HG02678 (cell line): ENCODE measurements at regions not wholly inside any gene's neighbourhood (a gene's known extent, or its start where the extent isn't known, plus 50 kb on each side); places are given as distances from the start of the nearest gene placed in this dataset.
"Not testable (repeated sequence)": the region's sequence is repeated elsewhere in the genome, so short reads cannot be mapped to it uniquely, and the experiment has no call there.

Experiments
- ATAC-seq: cut with Tn5 transposase; IDR thresholded peaks from one replicate; pipeline ENCODE4 v1.9.1; 2021; ENCODE audit warnings: mild to moderate bottlenecking, moderate library complexity; ENCODE audit not compliant: unreplicated experiment

DNA sequence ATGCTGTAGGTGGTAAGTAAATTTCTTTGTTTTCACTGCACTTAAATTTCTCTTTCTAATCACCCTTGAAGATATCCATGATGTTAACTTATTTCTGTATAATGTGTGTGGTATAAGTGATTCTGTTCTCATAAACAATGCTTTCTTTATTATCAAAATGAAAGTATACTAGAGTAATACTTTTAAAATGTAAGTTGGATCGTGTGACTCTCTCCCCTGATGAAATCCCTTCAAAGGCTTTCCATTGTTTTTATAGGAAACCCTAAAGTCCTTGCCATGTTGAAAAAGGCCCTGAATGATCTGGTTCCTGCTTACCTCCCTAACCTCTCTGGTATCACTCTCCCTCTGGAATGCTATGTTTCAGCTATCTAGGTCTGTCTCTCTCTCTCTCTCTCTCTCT, 191.1 kb upstream of the LHX8 start:
- no peak for ATAC-seq

DNA sequence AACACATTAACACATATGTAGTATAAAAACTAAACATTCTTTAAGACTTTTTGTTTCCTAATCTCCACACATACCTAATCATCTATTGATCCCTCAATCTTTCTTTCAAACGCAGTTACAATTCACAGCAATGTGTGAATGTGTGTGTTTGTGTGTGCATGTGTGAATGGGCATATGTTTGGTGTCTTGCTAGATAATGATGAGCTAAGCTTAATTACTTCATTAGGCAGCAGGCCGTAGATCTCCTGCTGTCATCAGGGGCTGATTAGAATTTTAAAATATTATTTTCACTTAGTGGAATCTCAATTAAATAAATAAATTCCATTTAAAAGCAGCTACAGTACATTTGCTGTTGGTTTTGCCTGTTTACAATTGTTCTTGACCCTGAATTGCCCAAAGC, 187.8 kb upstream of the LHX8 start:
- no peak for ATAC-seq

DNA sequence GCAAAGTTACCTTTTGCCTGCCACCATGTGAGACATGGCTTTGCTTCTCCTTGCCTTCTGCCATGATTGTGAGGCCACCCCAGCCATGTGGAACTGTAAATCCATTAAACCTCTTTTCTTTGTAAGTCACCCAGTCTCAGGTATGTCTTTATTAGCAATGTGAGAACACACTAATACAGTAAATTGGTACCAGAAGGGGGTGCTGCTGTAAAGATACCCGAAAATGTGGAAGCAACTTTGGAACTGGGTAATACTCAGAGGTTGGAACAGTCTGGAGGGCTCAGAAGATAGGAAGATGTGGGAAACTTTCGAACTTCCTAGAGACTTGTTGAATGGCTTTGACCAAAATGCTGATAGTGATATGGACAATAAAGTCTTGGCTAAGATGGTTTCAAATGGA, 184.8 kb upstream of the LHX8 start:
- ATAC-seq = not testable (repeated sequence)

DNA sequence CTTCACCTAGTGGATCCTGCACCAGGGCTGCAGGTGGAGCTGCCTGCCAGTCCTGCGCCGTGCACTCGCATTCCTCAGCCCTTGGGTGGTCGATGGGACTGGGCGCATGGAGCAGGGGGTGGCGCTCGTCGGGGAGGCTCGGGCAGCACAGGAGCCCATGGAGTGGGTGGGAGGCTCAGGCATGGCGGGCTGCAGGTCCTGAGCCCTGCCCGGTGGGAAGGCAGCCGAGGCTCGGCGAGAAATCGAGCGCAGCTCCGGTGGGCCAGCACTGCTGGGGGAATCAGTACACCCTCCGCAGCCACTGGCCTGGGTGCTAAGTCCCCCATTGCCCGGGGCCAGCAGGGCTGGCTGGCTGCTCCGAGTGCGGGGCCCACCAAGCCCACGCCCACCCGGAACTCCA, 182.2 kb upstream of the LHX8 start:
- not testable (repeated sequence) for ATAC-seq

DNA sequence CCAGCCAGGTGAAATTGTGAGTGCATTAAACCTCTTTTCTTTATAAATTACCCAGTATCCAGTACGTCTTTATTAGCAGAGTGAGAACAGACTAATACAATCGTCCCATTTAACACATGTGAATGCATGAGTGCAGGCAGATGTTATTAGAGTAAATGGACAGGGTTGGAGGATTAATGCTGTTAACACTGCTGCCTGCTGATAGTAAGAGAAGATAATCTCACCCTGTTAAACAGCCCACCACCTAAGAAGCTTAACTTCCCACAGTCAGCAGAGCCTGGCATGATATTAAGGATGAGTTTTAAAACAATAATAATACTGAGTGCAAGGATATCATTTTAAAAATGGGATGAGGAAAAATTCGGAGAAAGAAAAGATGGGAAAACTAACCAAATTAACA, 181.4 kb upstream of the LHX8 start:
- no peak for ATAC-seq

DNA sequence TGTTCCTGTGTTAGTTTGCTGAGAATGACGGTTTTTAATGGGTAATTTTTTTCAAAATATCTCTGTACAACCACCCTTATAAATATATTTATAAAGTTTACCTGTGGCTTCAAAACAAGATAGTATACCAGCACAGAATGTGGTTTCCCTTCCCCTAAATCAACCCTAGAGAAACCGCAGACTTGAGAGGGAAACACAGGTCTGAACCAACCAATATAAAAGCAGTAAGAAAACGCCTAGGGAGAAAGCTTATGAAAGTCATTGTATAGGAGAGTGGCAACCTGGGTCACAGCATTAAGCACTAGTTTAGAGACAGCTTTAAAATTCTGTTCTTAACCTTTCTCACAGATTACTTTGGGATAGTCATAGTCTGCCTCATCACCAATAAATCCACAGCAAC, 180.6 kb upstream of the LHX8 start:
- no peak for ATAC-seq

DNA sequence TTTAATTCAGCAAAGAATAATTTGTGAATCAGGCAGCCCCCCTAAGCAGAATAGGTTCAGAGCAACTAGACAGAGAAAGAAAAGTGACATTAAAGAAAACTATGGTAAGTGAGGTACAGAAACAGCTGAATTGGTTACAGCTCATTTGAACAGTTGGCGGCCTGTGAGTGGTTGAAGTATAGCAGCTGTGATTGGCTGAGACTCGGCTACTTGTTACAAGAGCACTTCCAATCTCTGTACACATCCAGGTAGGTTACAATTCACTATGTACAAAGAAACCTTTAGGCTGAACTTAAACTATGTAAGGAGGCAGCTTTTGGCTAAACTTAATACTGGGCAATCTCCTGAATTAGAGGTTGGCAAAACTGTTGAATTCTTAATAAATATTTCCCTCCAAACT, 171.1 kb upstream of the LHX8 start:
- ATAC-seq = no peak

DNA sequence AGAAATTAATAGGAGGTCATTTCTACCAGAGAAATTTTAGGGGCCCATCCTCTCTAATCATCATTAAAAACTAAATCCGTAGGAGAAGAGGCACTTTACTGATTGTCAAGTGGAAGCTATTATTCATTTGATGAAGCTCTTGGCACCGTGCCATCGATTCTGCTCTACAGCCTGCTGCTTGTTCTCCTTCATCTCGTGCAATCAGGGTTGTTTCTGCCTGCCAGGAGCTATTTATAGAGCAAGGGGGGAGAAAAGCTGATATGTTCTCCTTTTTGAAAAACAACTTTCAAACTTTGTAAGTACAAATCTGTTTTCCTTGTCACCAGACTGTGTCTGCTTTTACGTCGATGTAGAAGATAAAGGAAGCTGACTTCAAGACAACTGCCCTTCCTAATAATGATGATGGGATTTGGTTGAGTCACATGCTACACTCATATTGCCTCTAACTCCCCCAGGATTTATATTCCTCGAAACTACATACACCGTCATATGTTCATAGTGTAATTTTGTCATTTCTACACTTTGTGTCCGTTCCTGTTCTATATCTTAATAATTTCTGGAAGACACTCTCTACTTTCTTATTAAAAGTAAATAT, 169.6 kb upstream of the LHX8 start:
- ATAC-seq = no peak

DNA sequence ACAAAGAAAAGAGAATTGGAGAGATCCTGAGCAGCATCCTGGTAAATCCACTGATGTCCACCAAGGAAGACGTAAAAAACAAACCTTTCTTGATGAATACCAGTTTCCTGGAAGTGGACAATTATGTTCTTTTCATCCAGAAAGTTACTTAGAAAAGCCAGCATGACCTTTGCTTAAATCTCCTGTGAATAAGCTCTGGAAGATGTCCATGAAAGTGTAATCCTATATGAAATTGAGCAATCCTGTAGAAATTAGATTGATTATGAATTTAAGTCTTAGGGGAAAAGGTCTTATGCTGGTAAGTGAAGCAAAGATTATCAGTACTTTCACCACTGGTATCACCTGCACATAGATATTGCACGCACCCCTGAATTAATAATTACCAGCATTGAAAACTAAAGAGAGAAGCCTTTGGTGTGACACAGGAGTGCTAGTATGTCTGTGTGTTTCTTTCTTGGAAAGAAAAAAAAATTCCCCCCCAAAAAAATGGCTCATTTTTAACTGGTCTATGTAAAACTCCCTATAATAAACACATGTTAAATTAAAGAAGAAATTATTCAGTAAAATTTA, 164.5 kb upstream of the LHX8 start:
- ATAC-seq = no peak

DNA sequence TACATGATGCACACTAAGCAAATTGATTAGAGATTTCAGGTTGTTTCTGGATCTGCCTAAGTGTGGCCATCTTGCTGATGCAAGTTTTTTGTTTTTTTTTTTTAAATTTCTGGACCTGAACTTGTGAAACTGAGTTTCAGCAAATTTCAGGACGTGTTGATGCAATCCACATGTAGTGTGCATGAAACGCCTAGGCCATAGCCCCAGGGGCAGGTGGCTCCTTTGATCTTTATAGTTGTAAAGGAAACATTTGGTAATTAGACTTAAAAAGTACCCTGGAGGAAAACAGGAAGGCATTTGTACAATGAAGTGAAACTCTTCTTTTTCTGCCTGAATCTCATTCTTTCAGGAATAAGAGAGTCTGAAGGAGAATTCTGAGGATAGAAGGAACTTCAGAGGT, 162.2 kb upstream of the LHX8 start:
- ATAC-seq = no peak

DNA sequence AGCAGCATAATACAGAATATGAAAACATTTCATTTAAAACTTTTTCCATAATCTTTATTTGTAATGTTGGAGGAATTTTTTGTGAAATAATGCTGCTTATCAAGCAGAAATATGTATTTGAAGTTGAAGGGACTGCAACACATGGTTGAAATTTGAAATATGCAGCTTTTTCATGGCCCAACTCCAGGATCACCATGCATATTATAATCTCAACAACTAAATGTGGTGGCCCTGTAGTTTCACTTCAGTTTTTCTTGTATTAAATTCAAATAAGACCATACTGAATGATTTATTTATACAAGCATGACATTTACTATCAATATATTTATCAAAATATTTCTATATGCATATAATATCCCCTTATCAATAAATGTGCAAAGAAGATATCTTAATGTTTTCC, 157.7 kb upstream of the LHX8 start:
- ATAC-seq = no peak

DNA sequence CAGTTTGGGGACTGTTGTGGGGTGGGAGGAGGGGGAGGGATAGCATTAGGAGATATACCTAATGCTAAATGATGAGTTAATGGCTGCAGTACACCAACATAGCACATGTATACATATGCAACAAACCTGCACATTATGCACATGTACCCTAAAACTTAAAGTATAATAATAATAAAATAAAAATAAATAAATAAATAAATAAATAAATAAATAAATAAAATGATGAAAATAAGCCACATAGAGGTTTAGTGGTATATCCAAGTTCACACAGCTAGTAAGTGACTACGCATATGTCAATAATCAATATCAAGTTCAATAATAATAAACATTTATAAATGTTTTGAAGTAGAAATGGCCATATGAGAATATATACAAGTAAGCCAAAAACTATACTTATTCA, 141.7 kb upstream of the LHX8 start:
- not testable (repeated sequence) for ATAC-seq

DNA sequence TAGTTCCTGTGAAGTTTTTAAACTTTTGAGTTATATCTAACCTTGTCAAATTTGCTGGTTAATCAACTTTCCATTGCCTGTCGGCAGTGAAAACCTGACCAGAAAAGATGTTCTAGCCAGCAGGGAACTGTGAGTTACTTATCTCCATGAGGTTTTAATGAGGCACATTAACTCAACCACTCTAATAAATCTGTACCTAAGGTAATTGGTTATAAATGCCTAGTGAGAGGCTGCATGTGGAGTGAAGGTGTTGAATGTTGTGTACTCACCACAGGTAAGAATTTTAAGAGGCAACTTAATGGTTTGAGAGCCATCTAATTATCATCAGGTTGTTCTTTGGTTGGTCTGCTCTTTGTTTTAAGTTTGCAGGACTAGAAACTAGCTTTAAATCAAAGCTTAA, 138.4 kb upstream of the LHX8 start:
- ATAC-seq = no peak

DNA sequence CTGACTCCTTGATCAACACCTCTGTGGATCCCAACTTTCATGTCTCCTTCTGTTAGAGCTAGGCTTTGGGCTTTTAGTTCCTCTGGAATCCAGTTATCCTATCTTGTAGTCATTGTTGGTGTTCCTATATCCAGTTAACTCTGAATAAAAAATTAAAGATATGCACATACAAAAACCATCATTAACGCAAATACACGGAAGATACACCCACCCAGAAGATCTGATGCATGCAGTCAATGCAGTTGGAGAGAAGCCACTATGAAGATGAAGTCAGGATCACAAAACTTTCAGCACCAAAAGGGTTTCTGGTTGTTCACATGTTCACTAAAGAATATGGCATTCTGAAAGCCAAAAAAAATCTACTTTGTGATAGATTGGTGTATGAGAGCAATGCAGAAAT, 123.6 kb upstream of the LHX8 start:
- ATAC-seq = no peak

DNA sequence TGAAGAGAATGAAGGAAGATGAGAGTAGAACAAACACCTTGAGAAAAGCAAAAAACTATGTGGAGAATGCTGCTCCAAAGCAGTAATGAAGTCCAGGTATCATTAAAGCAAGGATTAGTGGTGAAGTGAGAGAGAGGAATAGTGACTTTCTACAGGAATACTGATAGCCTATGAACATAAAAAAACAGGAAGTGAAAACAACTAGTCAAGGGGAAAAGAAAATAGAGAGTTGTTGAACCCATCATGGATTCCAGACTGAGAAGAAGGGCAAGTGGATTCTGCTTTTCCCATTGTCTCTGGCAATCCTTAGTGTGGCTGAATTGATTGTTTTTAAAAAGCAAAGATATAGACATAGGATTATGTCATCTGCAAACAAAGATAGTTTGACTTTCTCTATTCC, 119.9 kb upstream of the LHX8 start:
- ATAC-seq = no peak

DNA sequence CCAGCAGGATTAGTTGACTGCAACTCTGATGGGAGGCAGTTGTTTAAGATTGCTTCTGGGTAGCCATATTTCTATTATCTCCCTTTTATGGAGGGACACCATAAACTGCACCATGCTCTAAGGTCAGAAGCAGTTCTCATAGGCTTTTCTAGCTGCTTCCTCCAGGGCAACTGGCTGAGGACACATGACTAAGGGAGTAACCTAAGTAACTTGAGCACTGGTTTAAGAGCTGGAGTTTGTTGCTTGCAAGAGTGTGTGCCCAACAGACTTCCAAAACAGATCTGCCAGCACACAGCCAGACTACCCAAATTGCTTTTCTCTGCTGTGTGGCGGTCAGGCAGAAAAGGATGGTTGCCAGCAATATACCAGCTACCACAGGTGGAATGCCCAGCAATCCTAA, 111.2 kb upstream of the LHX8 start:
- ATAC-seq = no peak

DNA sequence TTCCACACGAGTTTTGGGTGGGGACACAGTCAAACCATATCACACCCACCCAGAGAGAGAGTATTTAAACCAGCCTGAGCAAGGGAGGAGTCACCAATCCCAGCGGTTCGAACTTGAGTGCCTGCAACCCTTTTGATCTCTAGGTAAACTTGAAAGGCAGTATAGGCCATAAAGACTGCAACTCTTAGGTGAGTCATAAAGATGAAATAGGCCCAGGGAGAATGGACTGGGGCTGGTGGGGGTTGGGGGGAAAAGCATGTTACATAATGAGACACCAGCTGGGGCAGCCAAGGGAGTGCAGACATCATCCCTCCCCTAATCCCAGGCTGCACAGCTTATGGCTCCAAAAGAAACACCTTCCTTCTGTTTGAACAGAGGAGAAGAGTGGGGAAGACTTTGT, 99.8 kb upstream of the LHX8 start:
- ATAC-seq = no peak

DNA sequence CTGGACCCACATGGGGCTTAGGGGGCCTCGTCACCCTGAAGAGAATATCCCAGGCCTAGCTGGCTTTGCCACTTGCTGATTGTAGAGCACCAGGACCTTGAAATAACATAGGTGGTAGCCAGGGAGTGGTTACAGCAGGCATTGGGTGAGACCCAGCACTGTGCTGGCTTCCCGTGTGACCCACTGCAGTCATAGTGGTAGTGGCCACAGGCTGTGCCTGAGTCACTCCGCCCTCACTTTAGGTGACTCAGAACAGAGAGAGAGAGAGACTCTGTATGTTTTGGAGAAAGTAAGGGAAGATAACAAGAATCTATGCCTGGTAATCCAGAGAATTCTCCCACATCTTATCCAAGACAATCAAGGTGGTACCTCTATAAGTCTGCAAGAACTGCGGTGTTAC, 98.7 kb upstream of the LHX8 start:
- no peak for ATAC-seq

DNA sequence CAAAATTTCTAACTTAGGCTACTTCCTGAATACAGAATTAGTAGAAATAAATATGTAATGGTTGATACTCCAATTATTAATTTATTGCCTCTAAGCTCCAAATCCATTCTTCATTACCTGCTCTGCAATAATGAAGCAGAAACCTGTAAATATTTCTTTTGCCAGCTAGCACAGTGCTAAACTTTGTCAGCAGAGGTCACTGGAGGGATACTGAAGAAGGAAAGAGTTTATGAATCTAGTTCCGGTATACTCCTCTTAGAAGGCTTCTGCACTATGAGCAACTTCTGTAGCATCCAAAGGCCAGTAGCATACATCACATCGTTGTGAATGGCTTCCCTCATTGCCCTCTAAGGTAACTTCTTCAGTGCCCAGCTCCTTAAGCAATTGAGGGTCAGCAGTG, 81.0 kb upstream of the LHX8 start:
- ATAC-seq = no peak

DNA sequence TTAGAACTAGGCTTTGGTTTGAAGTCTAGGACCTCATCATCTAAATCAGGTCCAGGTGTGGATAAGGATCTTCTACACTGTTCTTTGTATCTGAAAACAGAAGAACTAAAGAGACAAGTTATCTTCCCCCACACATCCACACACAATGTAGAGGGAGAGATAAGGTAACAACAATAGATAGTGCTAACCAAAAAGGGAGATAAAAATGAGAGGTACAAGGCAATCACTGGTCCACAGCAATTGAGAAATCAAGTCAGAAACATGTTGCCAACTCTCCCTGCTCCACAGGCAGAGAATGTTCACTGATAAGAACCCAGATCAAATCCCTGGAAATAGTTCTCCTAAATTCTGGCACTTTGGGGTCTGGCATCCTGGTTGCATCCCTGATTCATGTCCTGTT, 75.8 kb upstream of the LHX8 start:
- ATAC-seq = no peak

DNA sequence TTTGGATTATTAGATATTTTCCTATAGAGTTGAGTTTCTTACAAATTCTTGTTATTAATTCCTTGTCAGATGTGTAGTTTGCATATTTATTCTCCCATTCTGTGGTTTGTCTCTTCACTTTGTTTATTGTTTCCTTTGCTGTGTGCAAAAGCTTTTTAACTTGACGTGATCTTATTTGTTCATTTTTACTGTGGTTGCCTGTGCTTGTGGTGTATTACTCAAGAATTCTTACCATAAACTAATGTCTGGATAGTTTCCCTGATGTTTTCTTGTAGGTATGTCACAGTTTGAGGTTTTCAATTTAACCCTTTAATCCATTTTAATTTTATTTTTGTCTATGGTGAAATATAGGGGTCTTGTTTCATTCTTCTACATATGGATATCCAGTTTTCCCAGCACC, 72.1 kb upstream of the LHX8 start:
- ATAC-seq = no peak

DNA sequence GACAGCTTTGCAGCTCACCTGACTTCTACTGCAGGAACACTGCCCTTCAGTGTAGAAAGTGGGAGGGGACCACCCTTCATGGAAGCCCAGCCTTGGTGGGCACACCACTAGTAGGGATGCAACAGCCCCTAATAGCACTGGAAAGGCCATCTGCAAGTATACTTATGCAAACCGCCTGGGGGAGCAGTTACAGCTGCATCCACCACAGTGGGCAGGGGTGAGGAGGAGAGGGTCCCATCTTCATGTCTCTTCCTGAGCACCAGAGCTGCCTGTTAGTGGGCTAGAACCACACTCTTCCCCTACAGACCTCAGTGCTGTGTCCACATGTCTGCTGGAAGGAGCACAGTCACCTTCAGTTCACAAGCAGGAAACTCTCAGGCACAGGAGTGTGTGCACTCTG, 66.2 kb upstream of the LHX8 start:
- ATAC-seq = no peak

DNA sequence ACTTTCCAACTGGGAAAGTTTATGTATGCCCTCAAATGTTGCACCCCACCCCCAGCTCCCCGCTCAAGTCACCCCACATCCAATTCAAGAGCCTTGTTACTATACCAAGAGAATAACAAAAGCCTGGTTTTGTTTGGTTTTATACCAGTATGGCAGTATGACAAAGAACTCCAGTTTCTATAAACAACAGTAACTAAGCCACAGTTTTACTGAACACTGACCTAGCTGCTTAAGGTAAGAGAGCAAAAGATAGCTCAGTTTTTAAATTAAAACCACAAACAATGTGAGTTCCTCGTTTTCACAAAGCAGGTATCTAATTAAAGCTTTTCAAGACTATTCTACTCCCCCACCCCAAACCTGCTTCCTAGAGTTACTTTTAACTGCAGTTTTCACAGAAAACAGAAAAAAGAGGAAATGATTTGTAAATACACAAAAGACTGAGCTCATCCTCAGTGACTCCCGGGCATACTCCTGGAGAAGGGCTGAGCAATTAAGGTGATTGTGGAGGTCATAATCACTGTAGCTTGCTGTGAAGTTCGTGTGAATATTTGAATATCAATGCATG, 59.3 kb upstream of the LHX8 start:
- ATAC-seq = no peak
